H1 (cell line): ENCODE measurements at regions not wholly inside any gene's neighbourhood (a gene's known extent, or its start where the extent isn't known, plus 50 kb on each side); places are given as distances from the start of the nearest gene placed in this dataset.

ENCODE experiments used
- CTCF ChIA-PET: fragments of 300-600 bp; sonication (Branson Sonifier 250); formaldehyde crosslinking; loops from one replicate; lab custom pipeline; 2021; ENCODE audit not compliant: partially characterized antibody; lab: Charles Lee
- POLR2A ChIA-PET: fragments of 300-600 bp; sonication (Branson Sonifier 250); formaldehyde crosslinking; loops from one replicate; lab custom pipeline; 2021; ENCODE audit warnings: inconsistent platforms; ENCODE audit not compliant: partially characterized antibody; lab: Charles Lee
- DNase-seq, 2 experiments: peaks; one replicate each; pipeline versions ENCODE4 v3.0.0 to v3.0.0-alpha.2; 2010 to 2022; ENCODE audit warnings: low spot score in 2 of 2, low read depth in 1 of 2, mixed read lengths in 1 of 2
- FAIRE-seq: peaks from 2 replicates; lab custom pipeline; 2011; peaks lifted over from hg19 to GRCh38; lab: Jason Lieb, UNC
- H2AFZ ChIP-seq: 2 replicates; pipeline ENCODE4 v1.8.1; 2012; ENCODE audit warnings: low read length, inconsistent platforms
- H2AK5ac ChIP-seq: 2 replicates; pipeline ENCODE4 v1.6.1; 2013; ENCODE audit warnings: low read depth, low read length
- H2BK120ac ChIP-seq: replicated peaks from 2 replicates; pipeline ENCODE3; 2013; ENCODE audit warnings: low read depth, low read length, inconsistent platforms
- H2BK12ac ChIP-seq: 2 replicates; pipeline ENCODE4 v1.6.1; 2013; ENCODE audit warnings: low read depth, low read length
- H2BK15ac ChIP-seq: 2 replicates; pipeline ENCODE4 v1.6.1; 2013; ENCODE audit warnings: low read length
- H2BK20ac ChIP-seq: 2 replicates; pipeline ENCODE4 v1.6.1; 2013; ENCODE audit warnings: low read length
- H2BK5ac ChIP-seq: 2 replicates; pipeline ENCODE4 v1.6.1; 2013; ENCODE audit warnings: low read depth, low read length
- H3K14ac ChIP-seq: 2 replicates; pipeline ENCODE4 v1.6.1; 2013; ENCODE audit warnings: inconsistent platforms; ENCODE audit not compliant: insufficient read length
- H3K18ac ChIP-seq: 2 replicates; pipeline ENCODE4 v1.6.1; 2013; ENCODE audit warnings: low read length; ENCODE audit errors: extremely low read depth
- H3K23ac ChIP-seq: 2 replicates; pipeline ENCODE4 v1.6.1; 2013; ENCODE audit warnings: inconsistent platforms; ENCODE audit not compliant: insufficient read length
- H3K23me2 ChIP-seq: 2 replicates; pipeline ENCODE4 v1.6.1; 2013; ENCODE audit warnings: low read depth, low read length
- H3K27ac ChIP-seq: 2 replicates; pipeline ENCODE4 v1.6.1; 2011; ENCODE audit warnings: low read depth, low read length, inconsistent platforms
- H3K27me3 ChIP-seq, 4 experiments: replicated peaks in 1 of 4; 1 replicate in 1 of 4; 2 replicates in 3 of 4; pipeline versions ENCODE4 v1.6.1 to v1.8.1; 2011 to 2013; ENCODE audit warnings: low read length in 3 of 4, mild to moderate bottlenecking in 3 of 4, inconsistent platforms in 2 of 4, mixed read lengths in 2 of 4, moderate library complexity in 1 of 4; ENCODE audit not compliant: control insufficient read depth in 3 of 4, insufficient read depth in 3 of 4; ENCODE audit errors: extremely low read depth in 1 of 4
- H3K36me3 ChIP-seq, 4 experiments: 2 replicates each; pipeline versions ENCODE4 v1.6.1 to v1.8.1; 2011 to 2013; ENCODE audit warnings: mild to moderate bottlenecking in 4 of 4, low read length in 3 of 4, moderate library complexity in 2 of 4, control low read depth in 1 of 4, inconsistent platforms in 1 of 4; ENCODE audit not compliant: insufficient read depth in 4 of 4, control insufficient read depth in 2 of 4
- H3K4ac ChIP-seq: replicated peaks from 2 replicates; pipeline ENCODE3; 2013; ENCODE audit warnings: low read length, low read depth, mixed read lengths, inconsistent platforms; ENCODE audit not compliant: insufficient read length
- H3K4me1 ChIP-seq, 4 experiments: replicated peaks in 1 of 4; 1 replicate in 1 of 4; 2 replicates in 3 of 4; pipeline versions ENCODE4 v1.6.1 to v1.8.1; 2011 to 2013; ENCODE audit warnings: low read length in 3 of 4, inconsistent platforms in 2 of 4, mixed read lengths in 1 of 4; ENCODE audit not compliant: insufficient read depth in 4 of 4, control insufficient read depth in 3 of 4
- H3K4me2 ChIP-seq, 2 experiments: 2 replicates each; pipeline versions ENCODE4 v1.6.1 to v1.8.1; 2011 to 2013; ENCODE audit warnings: low read depth in 2 of 2, low read length in 2 of 2, control low read depth in 1 of 2, inconsistent platforms in 1 of 2, mild to moderate bottlenecking in 1 of 2; ENCODE audit not compliant: insufficient read depth in 1 of 2
- H3K4me3 ChIP-seq, 4 experiments: fragments of 200-600, 300-600 bp in 1 of 4; sonication (generic), shearing (Covaris generic), sonication (Bioruptor Twin) in 1 of 4; 2 replicates each; pipeline versions ENCODE4 v1.5.1 to v1.8.1; 2011 to 2016; ENCODE audit warnings: low read length in 4 of 4, low read depth in 3 of 4, control low read depth in 2 of 4, inconsistent platforms in 2 of 4, mild to moderate bottlenecking in 2 of 4, mixed read lengths in 1 of 4, moderate library complexity in 1 of 4; ENCODE audit not compliant: insufficient read depth in 2 of 4; ENCODE audit errors: extremely low read depth in 1 of 4
- H3K56ac ChIP-seq: replicated peaks from 2 replicates; pipeline ENCODE3; 2013; ENCODE audit warnings: low read depth, mild to moderate bottlenecking, mixed read lengths, low read length, inconsistent platforms; ENCODE audit not compliant: insufficient read length
- H3K79me1 ChIP-seq: 2 replicates; pipeline ENCODE4 v1.6.1; 2013; ENCODE audit warnings: low read depth, low read length, control low read depth
- H3K79me2 ChIP-seq, 2 experiments: 2 replicates each; pipeline versions ENCODE4 v1.6.1 to v1.8.1; 2012 to 2013; ENCODE audit warnings: low read length in 2 of 2, mild to moderate bottlenecking in 2 of 2, inconsistent platforms in 1 of 2; ENCODE audit not compliant: insufficient read depth in 2 of 2, control insufficient read depth in 1 of 2
- H3K9ac ChIP-seq, 4 experiments: replicated peaks in 1 of 4; 1 replicate in 1 of 4; 2 replicates in 3 of 4; pipeline versions ENCODE4 v1.6.1 to v1.8.1; 2011 to 2013; ENCODE audit warnings: low read depth in 3 of 4, low read length in 3 of 4, control low read depth in 2 of 4, mild to moderate bottlenecking in 2 of 4, moderate library complexity in 2 of 4, inconsistent platforms in 1 of 4; ENCODE audit errors: extremely low read depth in 1 of 4
- H3K9me3 ChIP-seq, 2 experiments: 2 replicates each; pipeline versions ENCODE4 v1.6.1 to v1.8.1; 2012 to 2013; ENCODE audit warnings: mild to moderate bottlenecking in 2 of 2, moderate library complexity in 2 of 2, control low read depth in 1 of 2, inconsistent platforms in 1 of 2, low read depth in 1 of 2, low read length in 1 of 2, mixed read lengths in 1 of 2; ENCODE audit not compliant: insufficient read depth in 2 of 2
- H4K20me1 ChIP-seq, 2 experiments: replicated peaks in 1 of 2; 2 replicates each; pipeline versions ENCODE3 to v1.8.1; 2011 to 2013; ENCODE audit warnings: inconsistent platforms in 2 of 2, low read length in 2 of 2, mild to moderate bottlenecking in 1 of 2; ENCODE audit not compliant: insufficient read depth in 2 of 2, control insufficient read depth in 1 of 2
- H4K5ac ChIP-seq: 2 replicates; pipeline ENCODE4 v1.6.1; 2013; ENCODE audit warnings: low read length, low read depth, mixed read lengths, inconsistent platforms; ENCODE audit not compliant: insufficient read length
- H4K8ac ChIP-seq: 2 replicates; pipeline ENCODE4 v1.8.0; 2013; ENCODE audit warnings: mild to moderate bottlenecking, moderate library complexity, low read length, inconsistent platforms; ENCODE audit not compliant: insufficient read depth; ENCODE audit errors: extremely low read depth
- H4K91ac ChIP-seq: replicated peaks from 2 replicates; pipeline ENCODE3; 2013; ENCODE audit warnings: low read length, mixed read lengths, inconsistent platforms; ENCODE audit not compliant: insufficient read length
- ASH2L ChIP-seq: fragments of 200-600, 300-600 bp; sonication (generic); IDR thresholded peaks from one replicate; pipeline ENCODE4 v1.7.1; 2017; ENCODE audit warnings: low read length
- SP1 ChIP-seq: IDR thresholded peaks from 2 replicates; pipeline ENCODE4 v1.6.1; 2011; ENCODE audit warnings: low read depth, low read length

DNA sequence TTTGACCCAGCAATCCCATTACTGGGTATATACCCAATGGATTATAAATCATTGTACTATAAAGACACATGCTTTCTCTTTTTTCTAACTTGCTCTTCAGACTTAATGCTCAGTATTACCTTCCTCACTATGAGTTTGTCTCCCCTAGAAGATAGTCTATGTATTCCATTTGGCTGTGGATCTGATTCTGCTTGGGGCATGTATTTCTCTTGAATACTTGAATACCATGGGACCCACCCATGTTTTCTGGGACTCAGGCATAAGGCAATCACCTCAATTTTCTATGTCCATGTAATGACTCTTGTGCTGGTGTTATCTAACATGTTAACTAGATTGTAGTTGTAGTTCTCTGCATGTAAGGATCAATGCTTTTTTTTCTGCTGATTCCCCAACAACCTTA is 70.4 kb upstream of the PPM1H start:
- Histone ChIP-seq H3K27me3 (no peaks in the 10 kb centered on the region), H3K79me1 (no peaks in the 10 kb centered on the region), H3K4me2 (no peak overlapping the region), H2BK20ac (no peak overlapping the region), H3K23ac (no peak overlapping the region), H4K5ac (no peak overlapping the region), H3K9me3 (no peaks in the 10 kb centered on the region), H2BK12ac (no peak overlapping the region), H4K8ac (no peak overlapping the region), H4K20me1 (no peaks in the 10 kb centered on the region), H2BK15ac (no peak overlapping the region), H3K9ac (no peak overlapping the region), H3K14ac (no peak overlapping the region), H3K36me3 (no peaks in the 10 kb centered on the region), H3K56ac (no peak overlapping the region), H3K79me2 (no peaks in the 10 kb centered on the region), H3K4me3 (no peak overlapping the region), H2AK5ac (no peak overlapping the region), H3K27ac (no peak overlapping the region), H3K18ac (no peak overlapping the region), H2BK5ac (no peak overlapping the region), H2BK120ac (no peak overlapping the region), H3K4me1 (no peaks in the 10 kb centered on the region), H3K4ac (no peak overlapping the region), H3K23me2 (no peaks in the 10 kb centered on the region), H2AFZ (no peak overlapping the region), H4K91ac (no peak overlapping the region)
- CTCF ChIA-PET, result interaction anchor here (1.0 to 1.4 kb wide), 2 partner anchors 23 to 88 kb away, joined by 3 read pairs; no protein-coding TSS in a partner anchor
- TF ChIP-seq ASH2L (no peak), SP1 (no peak)
- DNase-seq (no peak), FAIRE-seq (no peak)
- POLR2A ChIA-PET, result no interaction called here
